Activated naive CD8-positive, alpha-beta T cell (primary cell): ENCODE measurements at regions not wholly inside any gene's neighbourhood (a gene's known extent, or its start where the extent isn't known, plus 50 kb on each side); places are given as distances from the start of the nearest gene placed in this dataset.

Source experiments
- H3K27ac Mint-ChIP-seq: one replicate; pipeline ENCODE4 v1.8.0; 2021; ENCODE audit warnings: mixed read lengths
- H3K27me3 Mint-ChIP-seq: one replicate; pipeline ENCODE4 v1.8.0; 2021; ENCODE audit warnings: mixed read lengths
- H3K36me3 Mint-ChIP-seq: one replicate; pipeline ENCODE4 v1.8.0; 2021; ENCODE audit warnings: mixed read lengths
- H3K4me1 Mint-ChIP-seq: one replicate; pipeline ENCODE4 v1.8.0; 2021; ENCODE audit warnings: low read depth, mixed read lengths
- H3K4me3 Mint-ChIP-seq: one replicate; pipeline ENCODE4 v1.8.0; 2021; ENCODE audit warnings: mild to moderate bottlenecking, mixed read lengths
- H3K9me3 Mint-ChIP-seq: one replicate; pipeline ENCODE4 v1.8.0; 2021; ENCODE audit warnings: low read depth, mixed read lengths

GRCh38 chr10:78763651-78764395, 304.9 kb upstream of the ZMIZ1 start:
- H3K4me1 Mint-ChIP-seq, result no peaks in the 10 kb centered on the region
- no peaks in the 10 kb centered on the region for H3K27me3 Mint-ChIP-seq
- no peaks in the 10 kb centered on the region for H3K36me3 Mint-ChIP-seq
- no peak overlapping the region for H3K4me3 Mint-ChIP-seq
- H3K27ac Mint-ChIP-seq, result no peak overlapping the region
- no peaks in the 10 kb centered on the region for H3K9me3 Mint-ChIP-seq

- Mint-ChIP-seq H3K4me3 (no peak overlapping the region), H3K27me3 (no peaks in the 10 kb centered on the region), H3K36me3 (no peaks in the 10 kb centered on the region), H3K9me3 (no peaks in the 10 kb centered on the region), H3K27ac (no peak overlapping the region), H3K4me1 (no peaks in the 10 kb centered on the region)
Measured at GRCh38 chr10:78764436-78764835, 304.3 kb upstream of the ZMIZ1 start.

GRCh38 chr10:78764846-78765430, 303.8 kb upstream of the ZMIZ1 start:
- H3K4me3 Mint-ChIP-seq, result no peak overlapping the region
- H3K36me3 Mint-ChIP-seq, result no peaks in the 10 kb centered on the region
- no peaks in the 10 kb centered on the region for H3K27me3 Mint-ChIP-seq
- H3K4me1 Mint-ChIP-seq, result no peaks in the 10 kb centered on the region
- H3K27ac Mint-ChIP-seq, result no peak overlapping the region
- no peaks in the 10 kb centered on the region for H3K9me3 Mint-ChIP-seq

- H3K36me3 Mint-ChIP-seq, result no peaks in the 10 kb centered on the region
- no peaks in the 10 kb centered on the region for H3K9me3 Mint-ChIP-seq
- no peak overlapping the region for H3K4me3 Mint-ChIP-seq
- no peaks in the 10 kb centered on the region for H3K4me1 Mint-ChIP-seq
- no peaks in the 10 kb centered on the region for H3K27me3 Mint-ChIP-seq
- no peak overlapping the region for H3K27ac Mint-ChIP-seq
Measured at GRCh38 chr10:78765726-78766335, 302.9 kb upstream of the ZMIZ1 start.

- Mint-ChIP-seq H3K4me3 (no peak overlapping the region), H3K9me3 (no peaks in the 10 kb centered on the region), H3K27ac (no peak overlapping the region), H3K36me3 (no peaks in the 10 kb centered on the region), H3K4me1 (no peaks in the 10 kb centered on the region), H3K27me3 (no peaks in the 10 kb centered on the region)
Measured at GRCh38 chr10:78766603-78767002, 302.2 kb upstream of the ZMIZ1 start.

- no peaks in the 10 kb centered on the region for H3K9me3 Mint-ChIP-seq
- H3K4me3 Mint-ChIP-seq, result no peak overlapping the region
- H3K27me3 Mint-ChIP-seq, result no peaks in the 10 kb centered on the region
- H3K36me3 Mint-ChIP-seq, result no peaks in the 10 kb centered on the region
- H3K4me1 Mint-ChIP-seq, result no peaks in the 10 kb centered on the region
- H3K27ac Mint-ChIP-seq, result no peak overlapping the region
Measured at GRCh38 chr10:78768041-78768835, 300.5 kb upstream of the ZMIZ1 start.

- H3K27me3 Mint-ChIP-seq, result no peaks in the 10 kb centered on the region
- H3K27ac Mint-ChIP-seq, result no peak overlapping the region
- no peaks in the 10 kb centered on the region for H3K4me1 Mint-ChIP-seq
- H3K36me3 Mint-ChIP-seq, result no peaks in the 10 kb centered on the region
- H3K9me3 Mint-ChIP-seq, result no peaks in the 10 kb centered on the region
- no peak overlapping the region for H3K4me3 Mint-ChIP-seq
Measured at GRCh38 chr10:78768876-78769275, 299.9 kb upstream of the ZMIZ1 start.

GRCh38 chr10:78769526-78769925, 299.2 kb upstream of the ZMIZ1 start:
- Mint-ChIP-seq H3K4me3 (no peak overlapping the region), H3K4me1 (no peaks in the 10 kb centered on the region), H3K27me3 (no peaks in the 10 kb centered on the region), H3K27ac (no peak overlapping the region), H3K9me3 (no peaks in the 10 kb centered on the region), H3K36me3 (no peaks in the 10 kb centered on the region)

- Mint-ChIP-seq H3K27me3 (no peaks in the 10 kb centered on the region), H3K4me1 (no peaks in the 10 kb centered on the region), H3K4me3 (no peak overlapping the region), H3K36me3 (no peaks in the 10 kb centered on the region), H3K9me3 (no peaks in the 10 kb centered on the region), H3K27ac (no peak overlapping the region)
Measured at GRCh38 chr10:78770167-78771090, 298.3 kb upstream of the ZMIZ1 start.

- Mint-ChIP-seq H3K4me3 (no peak overlapping the region), H3K27me3 (no peaks in the 10 kb centered on the region), H3K36me3 (no peaks in the 10 kb centered on the region), H3K27ac (no peak overlapping the region), H3K9me3 (no peaks in the 10 kb centered on the region), H3K4me1 (no peaks in the 10 kb centered on the region)
Measured at GRCh38 chr10:78771260-78771659, 297.5 kb upstream of the ZMIZ1 start.

GRCh38 chr10:78771808-78772455, 296.8 kb upstream of the ZMIZ1 start:
- Mint-ChIP-seq H3K4me3 (no peak overlapping the region), H3K4me1 (no peaks in the 10 kb centered on the region), H3K27me3 (no peaks in the 10 kb centered on the region), H3K36me3 (no peaks in the 10 kb centered on the region), H3K9me3 (no peaks in the 10 kb centered on the region), H3K27ac (no peak overlapping the region)

- Mint-ChIP-seq H3K27ac (no peak overlapping the region), H3K27me3 (no peaks in the 10 kb centered on the region), H3K36me3 (no peaks in the 10 kb centered on the region), H3K4me1 (no peaks in the 10 kb centered on the region), H3K4me3 (no peak overlapping the region), H3K9me3 (no peaks in the 10 kb centered on the region)
Measured at GRCh38 chr10:78772486-78772885, 296.3 kb upstream of the ZMIZ1 start.

GRCh38 chr10:78772986-78773530, 295.7 kb upstream of the ZMIZ1 start:
- Mint-ChIP-seq H3K36me3 (no peaks in the 10 kb centered on the region), H3K4me3 (no peak overlapping the region), H3K27me3 (no peaks in the 10 kb centered on the region), H3K9me3 (no peaks in the 10 kb centered on the region), H3K27ac (no peak overlapping the region), H3K4me1 (no peaks in the 10 kb centered on the region)

GRCh38 chr10:78774614-78774998, 294.2 kb upstream of the ZMIZ1 start:
- Mint-ChIP-seq H3K27me3 (no peaks in the 10 kb centered on the region), H3K9me3 (no peaks in the 10 kb centered on the region), H3K4me1 (no peaks in the 10 kb centered on the region), H3K4me3 (no peak overlapping the region), H3K36me3 (no peaks in the 10 kb centered on the region), H3K27ac (no peak overlapping the region)
